OCI-M1 (cell line): ENCODE measurements at regions not wholly inside any gene's neighbourhood (a gene's known extent, or its start where the extent isn't known, plus 50 kb on each side); places are given as distances from the start of the nearest gene placed in this dataset.
A peak's percentile ranks its signal among the peaks of the same experiment; 100 is the strongest.
"Not testable (repeated sequence)": the region's sequence is repeated elsewhere in the genome, so short reads cannot be mapped to it uniquely, and the experiment has no call there.

ENCODE experiments used
- DNase-seq: peaks from one replicate; lab custom pipeline; 2025; lab: John Stamatoyannopoulos, UW

DNA sequence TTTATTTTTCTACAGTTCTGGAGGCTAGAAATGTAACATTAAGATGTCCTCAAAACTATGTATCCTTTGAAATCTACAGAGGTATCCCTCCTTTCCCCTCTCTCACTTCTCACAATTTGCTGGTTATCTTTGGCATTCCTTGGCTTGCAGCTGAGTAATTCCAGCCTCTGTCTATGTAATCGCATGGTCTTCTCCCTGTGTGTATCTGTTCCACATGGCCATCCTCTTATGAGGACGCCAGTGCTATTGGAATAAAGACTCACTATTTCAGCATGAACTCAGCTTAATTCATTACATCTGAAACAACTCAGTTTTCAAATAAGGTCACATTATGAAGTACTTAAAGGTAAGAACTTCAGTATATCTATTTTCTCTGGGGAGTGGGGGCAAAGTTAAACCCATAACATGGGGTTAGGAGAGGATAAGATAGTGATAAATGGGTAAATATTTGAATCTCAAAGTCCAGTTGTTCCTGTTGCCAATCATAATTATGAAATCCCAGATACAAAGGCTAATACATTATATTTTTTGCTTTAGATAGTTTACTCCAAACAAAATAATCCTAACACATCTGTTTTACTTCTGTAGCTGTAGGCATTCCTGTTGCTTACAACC lies 1290.8 kb downstream of the NCAM2 start:
- no peak for DNase-seq

- no peak for DNase-seq
Measured at GRCh38 chr21:22292144-22292543, 1293.9 kb downstream of the NCAM2 start.

GRCh38 chr21:22297575-22297974 lies 1299.4 kb downstream of the NCAM2 start:
- no peak for DNase-seq

- DNase-seq, result no peak
Measured at GRCh38 chr21:22311741-22312462, 1313.7 kb downstream of the NCAM2 start.

DNA sequence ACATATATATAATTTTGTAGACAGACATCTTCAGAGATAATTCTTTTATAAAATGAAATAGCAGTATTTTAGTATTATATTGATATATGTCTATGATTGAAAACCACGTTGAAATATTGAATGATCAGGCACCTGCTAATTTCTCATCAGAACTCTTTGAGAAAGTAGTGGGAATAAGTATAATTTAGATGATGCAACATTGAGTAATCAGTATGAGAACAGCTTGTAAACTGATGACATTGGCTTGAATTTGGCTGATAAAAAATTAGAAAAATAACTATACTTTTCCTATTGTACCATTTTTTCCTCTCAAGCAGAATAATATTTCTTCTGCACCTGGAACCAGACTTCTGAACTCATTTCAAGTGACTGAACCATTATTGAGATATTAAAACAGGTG lies 1316.8 kb downstream of the NCAM2 start:
- DNase-seq, result peak; percentile 43

DNA sequence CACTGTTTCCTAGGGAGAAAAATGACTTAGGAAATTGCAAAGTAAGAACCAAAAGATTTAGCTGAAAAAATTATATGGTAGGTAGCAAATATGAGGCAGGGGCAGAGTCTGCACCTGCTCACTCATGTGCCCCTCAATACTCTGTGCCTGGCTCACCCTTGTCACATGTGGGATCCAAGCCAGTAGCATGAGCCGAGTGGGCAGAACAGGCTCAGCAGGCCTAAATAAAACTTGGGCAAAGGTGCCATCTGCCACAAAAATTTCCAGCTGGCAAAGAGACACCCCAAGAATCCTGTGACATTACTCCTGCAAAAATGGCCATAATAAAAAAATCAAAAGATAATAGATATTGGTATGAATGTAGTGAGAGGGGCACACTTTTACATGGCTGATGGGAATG lies 1321.2 kb downstream of the NCAM2 start:
- DNase-seq, result no peak

- DNase-seq, result peak; percentile 64
Measured at GRCh38 chr21:22342889-22343288, 1344.7 kb downstream of the NCAM2 start.

GRCh38 chr21:22343303-22343702 lies 1345.1 kb downstream of the NCAM2 start:
- no peak for DNase-seq

DNA sequence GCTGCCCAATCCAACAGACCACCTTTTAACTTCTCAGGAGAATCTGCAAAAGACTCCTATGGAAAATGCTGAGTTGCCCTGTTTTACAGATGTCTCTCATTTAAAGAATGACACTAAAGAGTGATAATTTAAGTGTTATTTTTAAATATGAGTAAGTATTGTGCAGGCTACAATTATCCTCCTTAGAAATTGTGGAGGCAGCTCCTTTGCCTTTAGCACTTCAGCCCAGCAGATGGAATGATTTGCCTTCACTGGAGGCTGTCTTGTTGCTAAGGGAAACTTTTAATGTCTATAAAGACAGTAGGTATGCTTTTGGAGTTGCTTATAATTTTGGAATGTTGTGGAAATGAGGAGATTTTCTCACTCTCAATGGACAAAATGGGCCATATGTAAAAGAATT lies 1345.5 kb downstream of the NCAM2 start:
- DNase-seq, result no peak

- DNase-seq, result no peak
Measured at GRCh38 chr21:22345624-22346023, 1347.4 kb downstream of the NCAM2 start.

DNA sequence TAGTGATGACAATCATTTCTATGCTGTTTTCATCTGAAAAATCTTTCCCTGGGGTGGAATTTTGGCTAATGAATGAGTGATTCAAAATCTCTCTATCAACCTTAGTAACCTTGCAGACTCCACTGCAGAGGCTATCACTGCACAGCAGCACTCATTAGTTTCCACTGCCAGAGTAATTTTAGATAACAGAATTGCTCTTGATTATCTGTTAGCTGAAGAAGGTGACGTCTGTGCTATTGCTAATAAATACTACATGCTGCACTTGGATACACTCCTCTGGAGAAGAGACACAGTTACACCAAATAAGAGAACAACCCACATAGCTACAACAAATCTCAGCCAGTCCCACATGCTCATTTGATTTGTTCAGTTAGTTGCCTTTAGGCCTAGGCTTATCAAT lies 1348.4 kb downstream of the NCAM2 start:
- no peak for DNase-seq

DNA sequence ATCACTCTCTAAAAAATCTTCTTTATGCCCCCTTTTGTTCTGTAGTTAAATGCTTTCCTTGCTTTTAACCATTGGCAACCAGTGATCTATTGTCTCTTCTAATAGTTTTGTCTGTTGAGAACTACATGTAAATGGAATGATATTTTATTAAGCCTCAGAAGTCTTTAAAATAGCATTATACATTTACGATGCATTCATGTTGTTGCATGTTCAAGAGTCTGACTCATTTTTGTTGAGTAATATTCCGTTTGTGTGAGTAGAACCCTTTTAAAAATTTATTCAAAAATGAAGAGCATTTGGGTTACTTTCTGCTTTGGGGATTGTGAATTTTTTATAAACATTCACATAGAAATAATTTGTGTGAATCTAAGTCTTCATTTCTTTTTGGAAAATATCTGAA lies 1352.9 kb downstream of the NCAM2 start:
- DNase-seq, result peak; percentile 21

DNA sequence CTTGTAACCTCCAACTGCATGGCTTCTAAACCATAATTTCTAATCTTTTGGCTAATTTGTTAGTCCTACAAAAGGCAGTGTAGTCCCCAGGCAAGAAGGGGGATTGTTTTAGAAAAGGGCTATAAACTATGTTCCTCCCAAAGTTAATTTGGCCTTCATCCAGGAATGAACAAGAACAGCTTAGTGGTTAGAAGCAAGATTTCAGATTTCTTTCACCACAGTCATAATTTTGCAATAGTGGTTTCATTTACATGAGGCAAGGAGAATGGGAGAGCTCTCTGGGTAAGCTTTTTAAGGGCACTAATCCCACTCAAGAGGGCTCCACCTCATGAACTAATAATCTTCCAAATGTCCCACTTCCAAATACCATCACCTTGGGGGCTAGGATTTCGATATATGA lies 1353.9 kb downstream of the NCAM2 start:
- peak; percentile 63 for DNase-seq

GRCh38 chr21:22355949-22356348 lies 1357.7 kb downstream of the NCAM2 start:
- no peak for DNase-seq

- DNase-seq, result no peak
Measured at GRCh38 chr21:22356663-22357062, 1358.5 kb downstream of the NCAM2 start.

- DNase-seq, result not testable (repeated sequence)
Measured at GRCh38 chr21:22359599-22359998, 1361.4 kb downstream of the NCAM2 start.

DNA sequence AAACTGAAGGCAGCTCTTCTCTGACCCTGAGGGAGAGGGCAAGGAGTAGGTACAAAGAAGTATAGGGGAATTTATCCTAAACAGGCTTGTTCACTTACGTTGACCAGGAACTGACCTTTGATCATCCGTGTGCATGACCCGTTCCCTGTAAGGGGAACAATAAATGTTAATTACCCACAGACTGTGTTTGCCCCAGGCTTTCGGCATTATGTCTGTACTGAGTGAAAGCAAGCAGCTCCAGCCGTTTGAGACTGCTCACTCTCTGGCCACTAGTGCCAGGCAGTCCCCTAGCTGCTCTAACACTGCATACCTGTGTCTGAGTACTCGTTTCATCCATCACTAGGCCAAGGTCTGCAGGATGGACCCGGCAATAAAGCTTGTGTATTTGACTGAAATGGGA lies 1365.3 kb downstream of the NCAM2 start:
- no peak for DNase-seq

- no peak for DNase-seq
Measured at GRCh38 chr21:22364163-22364562, 1366.0 kb downstream of the NCAM2 start.

DNA sequence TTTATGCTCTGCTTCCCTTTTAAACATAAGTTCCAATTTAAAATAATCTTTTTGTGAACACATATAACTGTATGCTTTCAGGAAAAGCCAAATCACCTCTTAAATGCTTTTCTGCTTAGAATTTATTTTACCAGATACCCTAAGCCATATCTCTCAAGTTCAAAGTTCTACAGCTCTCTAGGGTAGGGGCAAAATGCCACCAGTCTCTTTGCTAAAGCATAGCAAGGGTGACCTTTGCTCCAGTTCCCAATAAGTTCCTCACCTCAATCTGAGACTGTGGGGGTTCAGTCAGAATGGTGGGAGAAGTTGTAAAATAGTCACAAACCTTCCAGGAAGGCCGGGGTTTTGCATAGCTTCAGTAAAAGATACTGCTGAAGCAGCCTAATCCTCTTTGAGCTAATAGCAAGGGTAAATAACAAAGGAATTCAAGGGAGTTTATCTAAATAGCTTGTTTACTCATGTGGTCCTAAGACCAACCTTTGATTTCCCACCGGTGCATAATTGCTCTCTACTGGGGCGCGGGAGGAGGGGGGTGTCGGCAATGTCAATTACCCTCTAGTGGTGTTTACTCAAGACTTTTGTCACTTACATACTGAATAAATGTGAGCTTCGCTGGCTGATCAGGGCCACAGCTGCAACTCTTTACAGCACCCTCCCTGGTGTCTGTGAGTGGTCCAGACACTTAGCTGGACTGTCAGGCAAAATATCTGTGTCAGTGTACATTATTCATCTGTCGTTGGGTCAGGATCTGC lies 1376.2 kb downstream of the NCAM2 start:
- DNase-seq, result no peak

DNA sequence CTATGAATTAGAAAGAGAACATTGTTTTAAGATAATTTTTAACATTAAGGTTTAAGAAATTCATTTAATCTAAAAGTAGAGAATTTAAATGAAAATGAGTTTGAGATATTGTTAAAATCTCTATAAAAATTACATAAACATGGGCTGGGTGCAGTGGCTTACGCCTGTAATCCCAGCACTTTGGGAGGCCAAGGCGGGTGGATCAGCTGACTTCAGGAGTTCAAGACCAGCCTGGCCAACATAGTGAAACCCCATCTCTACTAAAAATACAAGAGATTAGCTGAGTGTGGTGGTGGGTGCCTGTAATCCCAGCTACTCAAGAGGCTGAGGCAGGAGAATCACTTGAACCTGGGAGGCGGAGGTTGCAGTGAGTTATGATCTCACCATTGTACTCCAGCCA lies 1379.6 kb downstream of the NCAM2 start:
- not testable (repeated sequence) for DNase-seq

DNA sequence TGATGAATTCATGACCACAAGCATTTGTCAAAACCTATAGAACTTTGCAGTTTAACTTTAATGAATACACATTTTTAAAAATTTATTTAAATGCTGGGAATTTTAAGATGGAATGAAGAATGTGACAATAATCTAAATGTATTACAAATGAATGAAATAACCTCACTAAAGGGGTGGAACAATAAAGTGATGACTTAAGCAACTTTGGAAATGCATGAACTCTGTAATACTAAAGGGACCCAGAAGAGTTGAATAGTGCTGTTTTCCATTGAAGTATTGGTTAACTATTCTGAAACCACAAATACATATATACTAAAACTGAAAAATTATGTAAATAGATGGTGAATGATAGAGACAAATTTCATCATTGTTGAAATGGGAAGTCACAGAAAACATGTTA lies 1395.1 kb downstream of the NCAM2 start:
- DNase-seq, result no peak

DNA sequence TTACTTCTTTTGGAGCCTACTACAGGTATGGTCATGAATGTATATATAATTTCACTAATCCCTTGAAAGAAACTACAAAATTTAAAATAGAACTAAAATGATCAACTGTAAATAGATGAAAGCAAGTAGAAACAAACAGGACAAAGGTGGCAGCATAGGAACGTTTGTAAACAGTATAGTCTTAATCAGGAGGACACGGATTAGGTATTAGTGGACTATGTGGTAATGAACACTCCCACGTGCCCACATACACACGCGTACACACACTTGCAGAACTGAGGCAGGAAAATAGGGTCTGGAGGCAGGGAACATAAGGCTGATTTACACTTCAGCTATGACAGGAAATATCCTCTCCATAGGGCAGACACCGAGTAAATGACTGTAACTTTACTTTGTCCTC lies 1397.8 kb downstream of the NCAM2 start:
- DNase-seq, result no peak
